Panc1 (cell line): ENCODE measurements at regions not wholly inside any gene's neighbourhood (a gene's known extent, or its start where the extent isn't known, plus 50 kb on each side); places are given as distances from the start of the nearest gene placed in this dataset.
"Not testable (repeated sequence)": the region's sequence is repeated elsewhere in the genome, so short reads cannot be mapped to it uniquely, and the experiment has no call there.

ENCODE experiments used
- ATAC-seq: fragments of 200-7000 bp; cut with Tn5 transposase; 2 replicates; pipeline ENCODE4 v1.9.1; 2020; ENCODE audit warnings: mild to moderate bottlenecking, moderate library complexity
- BruUV-seq: library from RNA; stranded (reverse); fragments of 400-500 nt; replicated peaks from 2 replicates; lab custom pipeline; 2021; lab: Mats Ljungman, UMichigan
- CTCF ChIA-PET: fragments of 300-600 bp; sonication (Branson Sonifier 250); formaldehyde crosslinking; loops from one replicate; lab custom pipeline; 2022; ENCODE audit warnings: antibody characterized with exemption; lab: Charles Lee
- POLR2A ChIA-PET: fragments of 300-600 bp; sonication (Branson Sonifier 250); formaldehyde crosslinking; loops from one replicate; lab custom pipeline; 2022; ENCODE audit warnings: antibody characterized with exemption; lab: Charles Lee
- DNase-seq: peaks from one replicate; pipeline ENCODE4 v3.0.0-alpha.2; 2010; ENCODE audit warnings: low read depth, low spot score
- H3K27ac ChIP-seq: 2 replicates; pipeline ENCODE4 v1.5.1; 2011; ENCODE audit warnings: mild to moderate bottlenecking, low read length, inconsistent platforms
- H3K27me3 ChIP-seq: fragments of 200-500 bp; sonication (Bioruptor generic); 2 replicates; pipeline ENCODE4 v1.6.0; 2014; ENCODE audit warnings: low read length, inconsistent platforms; ENCODE audit not compliant: control insufficient read depth, insufficient read depth
- H3K36me3 ChIP-seq: fragments of 200-500 bp; sonication (Bioruptor generic); 2 replicates; pipeline ENCODE4 v1.5.1; 2014; ENCODE audit warnings: inconsistent platforms, mild to moderate bottlenecking, low read length, moderate library complexity; ENCODE audit not compliant: control insufficient read depth, insufficient read depth
- H3K4me1 ChIP-seq: 2 replicates; pipeline ENCODE4 v1.5.1; 2011; ENCODE audit warnings: inconsistent platforms, mild to moderate bottlenecking, low read length, moderate library complexity; ENCODE audit not compliant: control insufficient read depth, insufficient read depth
- H3K4me3 ChIP-seq, 2 experiments: 2 replicates each; pipeline ENCODE4 v1.5.1; 2011 to 2012; ENCODE audit warnings: low read depth in 2 of 2, low read length in 2 of 2, mild to moderate bottlenecking in 2 of 2, inconsistent platforms in 1 of 2, moderate library complexity in 1 of 2
- H3K9me3 ChIP-seq: fragments of 200-500 bp; sonication (Bioruptor generic); 2 replicates; pipeline ENCODE4 v1.5.1; 2014; ENCODE audit warnings: low read depth, mild to moderate bottlenecking, inconsistent platforms, low read length, moderate library complexity; ENCODE audit not compliant: control insufficient read depth, insufficient read depth
- POLR2AphosphoS5 ChIP-seq: IDR thresholded peaks from 2 replicates; pipeline ENCODE4 v1.6.1; 2012; ENCODE audit warnings: mild to moderate bottlenecking, low read depth, low read length, moderate library complexity
- SIN3A ChIP-seq: IDR thresholded peaks from 2 replicates; pipeline ENCODE4 v1.6.1; 2012; ENCODE audit warnings: low read depth, mild to moderate bottlenecking, low read length, moderate library complexity, borderline replicate concordance; ENCODE audit not compliant: insufficient read depth
- TCF7L2 ChIP-seq: IDR thresholded peaks from 2 replicates; pipeline ENCODE4 v1.6.1; 2011; ENCODE audit warnings: mild to moderate bottlenecking, low read depth, low read length, inconsistent platforms
- in situ Hi-C: cut with HindIII; loops from 2 replicates; pipeline ENCODE4 v1.10.0; 2016; ENCODE audit warnings: low sequenced_read_pairs, low pct_unique_long_range_greater_than_20kb
- intact Hi-C: fragments of 100-400 bp; cut with micrococcal nuclease; formaldehyde crosslinking; loops from one replicate; pipeline ENCODE4 v1.10.0; 2022; ENCODE audit not compliant: unreplicated experiment
- TF ChIP-seq, protein P1 (sequence below): fragments of 450-650 bp; IDR thresholded peaks from 2 replicates; pipeline ENCODE4 v1.5.1; 2017; ENCODE audit warnings: mild to moderate bottlenecking
- TF ChIP-seq, protein P2 (sequence below), 2 experiments: IDR thresholded peaks; 2 replicates each; pipeline ENCODE4 v1.6.1; 2011 to 2012; ENCODE audit warnings: low read depth in 2 of 2, control low read depth in 1 of 2, low read length in 1 of 2, mild to moderate bottlenecking in 1 of 2, moderate library complexity in 1 of 2; ENCODE audit not compliant: insufficient read depth in 1 of 2

DNA sequence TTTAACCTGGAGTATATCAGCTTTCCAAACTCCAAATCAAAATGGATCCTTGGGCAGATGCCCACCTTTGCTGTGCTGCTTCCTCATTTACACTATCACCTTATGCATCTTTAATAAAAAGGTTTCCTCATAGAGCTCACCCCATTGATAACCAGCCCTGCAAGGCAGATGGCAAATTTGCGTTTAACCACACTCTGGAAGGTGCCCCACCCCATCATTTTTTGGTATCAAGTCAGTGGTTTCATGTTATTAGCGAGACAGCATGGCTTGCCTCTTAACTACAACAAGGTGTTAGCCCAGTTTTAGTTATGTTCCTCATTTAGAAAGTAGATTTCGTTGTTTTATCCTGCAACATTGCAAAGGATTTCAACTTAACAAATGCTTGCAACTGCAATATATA, 214.0 kb upstream of the WDFY3 start:
- Histone ChIP-seq H3K4me1 (no peaks in the 10 kb centered on the region), H3K9me3 (no peaks in the 10 kb centered on the region), H3K27ac (no peak overlapping the region), H3K27me3 (no peaks in the 10 kb centered on the region), H3K36me3 (no peaks in the 10 kb centered on the region), H3K4me3 (no peak overlapping the region)
- no peak for DNase-seq
- POLR2A ChIA-PET, result no interaction called here
- TF ChIP-seq, protein P1, sequence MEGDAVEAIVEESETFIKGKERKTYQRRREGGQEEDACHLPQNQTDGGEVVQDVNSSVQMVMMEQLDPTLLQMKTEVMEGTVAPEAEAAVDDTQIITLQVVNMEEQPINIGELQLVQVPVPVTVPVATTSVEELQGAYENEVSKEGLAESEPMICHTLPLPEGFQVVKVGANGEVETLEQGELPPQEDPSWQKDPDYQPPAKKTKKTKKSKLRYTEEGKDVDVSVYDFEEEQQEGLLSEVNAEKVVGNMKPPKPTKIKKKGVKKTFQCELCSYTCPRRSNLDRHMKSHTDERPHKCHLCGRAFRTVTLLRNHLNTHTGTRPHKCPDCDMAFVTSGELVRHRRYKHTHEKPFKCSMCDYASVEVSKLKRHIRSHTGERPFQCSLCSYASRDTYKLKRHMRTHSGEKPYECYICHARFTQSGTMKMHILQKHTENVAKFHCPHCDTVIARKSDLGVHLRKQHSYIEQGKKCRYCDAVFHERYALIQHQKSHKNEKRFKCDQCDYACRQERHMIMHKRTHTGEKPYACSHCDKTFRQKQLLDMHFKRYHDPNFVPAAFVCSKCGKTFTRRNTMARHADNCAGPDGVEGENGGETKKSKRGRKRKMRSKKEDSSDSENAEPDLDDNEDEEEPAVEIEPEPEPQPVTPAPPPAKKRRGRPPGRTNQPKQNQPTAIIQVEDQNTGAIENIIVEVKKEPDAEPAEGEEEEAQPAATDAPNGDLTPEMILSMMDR, result no peak
- TF ChIP-seq POLR2AphosphoS5 (no peak), TCF7L2 (no peak)
- CTCF ChIA-PET, result no interaction called here
- intact Hi-C loops, result no loop called here
- in situ Hi-C loops, result no loop called here
- BruUV-seq, result no TSS peak
- no peak for ATAC-seq

- H3K9me3 ChIP-seq, result no peaks in the 10 kb centered on the region
- no peak for TF ChIP-seq POLR2AphosphoS5
- TF ChIP-seq, protein P1, result no peak
- TF ChIP-seq TCF7L2, result no peak
- in situ Hi-C loops, result no loop called here
- intact Hi-C loops, result no loop called here
- H3K4me1 ChIP-seq, result no peaks in the 10 kb centered on the region
- CTCF ChIA-PET, result no interaction called here
- no peak overlapping the region for H3K27ac ChIP-seq
- no peaks in the 10 kb centered on the region for H3K27me3 ChIP-seq
- no peaks in the 10 kb centered on the region for H3K36me3 ChIP-seq
- POLR2A ChIA-PET, result interaction anchor here (0.6 kb wide), 1 partner anchor 380 kb away, joined by 3 read pairs; no protein-coding TSS in a partner anchor
- H3K4me3 ChIP-seq, result no peak overlapping the region
- DNase-seq, result no peak
- BruUV-seq, result no TSS peak
- ATAC-seq, result no peak
Measured at GRCh38 chr4:85187106-85187505, 220.6 kb upstream of the WDFY3 start.

DNA sequence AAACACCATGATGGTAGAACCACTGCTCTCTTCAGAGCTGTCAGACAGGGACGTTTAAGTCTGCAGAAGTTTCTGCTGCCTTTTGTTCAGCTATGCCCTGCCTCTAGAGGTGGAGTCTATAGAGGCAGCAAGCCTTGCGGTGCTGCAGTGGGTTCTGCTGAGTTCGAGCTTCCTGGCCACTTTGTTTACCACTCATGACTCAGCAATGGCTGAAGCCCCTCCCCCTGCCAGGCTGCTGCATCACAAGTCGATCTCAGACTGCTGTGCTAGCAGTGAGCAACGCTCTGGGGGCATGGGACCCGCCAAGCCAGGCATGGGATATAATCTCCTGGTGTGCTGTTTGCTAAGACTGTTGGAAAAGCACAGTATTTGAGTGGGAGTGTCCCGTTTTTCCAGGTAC, 229.5 kb upstream of the WDFY3 start:
- in situ Hi-C loops, CTCF ChIA-PET, H3K36me3 ChIP-seq, H3K27ac ChIP-seq, H3K4me1 ChIP-seq, H3K9me3 ChIP-seq, H3K27me3 ChIP-seq, ATAC-seq, intact Hi-C loops, H3K4me3 ChIP-seq, DNase-seq, BruUV-seq, POLR2A ChIA-PET: not testable (repeated sequence)

- BruUV-seq, result no TSS peak
- in situ Hi-C loops (no loop called here), intact Hi-C loops (no loop called here)
- ATAC-seq (no peak), DNase-seq (no peak)
- POLR2A ChIA-PET, result no interaction called here
- Histone ChIP-seq H3K27me3 (no peaks in the 10 kb centered on the region), H3K4me1 (no peaks in the 10 kb centered on the region), H3K9me3 (no peaks in the 10 kb centered on the region), H3K36me3 (no peaks in the 10 kb centered on the region), H3K4me3 (no peak overlapping the region), H3K27ac (no peak overlapping the region)
- CTCF ChIA-PET, result no interaction called here
- TF ChIP-seq, protein P1, result no peak
- TF ChIP-seq SIN3A (no peak), TCF7L2 (no peak), POLR2AphosphoS5 (no peak)
- TF ChIP-seq, protein P2, sequence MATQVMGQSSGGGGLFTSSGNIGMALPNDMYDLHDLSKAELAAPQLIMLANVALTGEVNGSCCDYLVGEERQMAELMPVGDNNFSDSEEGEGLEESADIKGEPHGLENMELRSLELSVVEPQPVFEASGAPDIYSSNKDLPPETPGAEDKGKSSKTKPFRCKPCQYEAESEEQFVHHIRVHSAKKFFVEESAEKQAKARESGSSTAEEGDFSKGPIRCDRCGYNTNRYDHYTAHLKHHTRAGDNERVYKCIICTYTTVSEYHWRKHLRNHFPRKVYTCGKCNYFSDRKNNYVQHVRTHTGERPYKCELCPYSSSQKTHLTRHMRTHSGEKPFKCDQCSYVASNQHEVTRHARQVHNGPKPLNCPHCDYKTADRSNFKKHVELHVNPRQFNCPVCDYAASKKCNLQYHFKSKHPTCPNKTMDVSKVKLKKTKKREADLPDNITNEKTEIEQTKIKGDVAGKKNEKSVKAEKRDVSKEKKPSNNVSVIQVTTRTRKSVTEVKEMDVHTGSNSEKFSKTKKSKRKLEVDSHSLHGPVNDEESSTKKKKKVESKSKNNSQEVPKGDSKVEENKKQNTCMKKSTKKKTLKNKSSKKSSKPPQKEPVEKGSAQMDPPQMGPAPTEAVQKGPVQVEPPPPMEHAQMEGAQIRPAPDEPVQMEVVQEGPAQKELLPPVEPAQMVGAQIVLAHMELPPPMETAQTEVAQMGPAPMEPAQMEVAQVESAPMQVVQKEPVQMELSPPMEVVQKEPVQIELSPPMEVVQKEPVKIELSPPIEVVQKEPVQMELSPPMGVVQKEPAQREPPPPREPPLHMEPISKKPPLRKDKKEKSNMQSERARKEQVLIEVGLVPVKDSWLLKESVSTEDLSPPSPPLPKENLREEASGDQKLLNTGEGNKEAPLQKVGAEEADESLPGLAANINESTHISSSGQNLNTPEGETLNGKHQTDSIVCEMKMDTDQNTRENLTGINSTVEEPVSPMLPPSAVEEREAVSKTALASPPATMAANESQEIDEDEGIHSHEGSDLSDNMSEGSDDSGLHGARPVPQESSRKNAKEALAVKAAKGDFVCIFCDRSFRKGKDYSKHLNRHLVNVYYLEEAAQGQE (IDR thresholded peaks at IDR 0.05; ENCODE audit: insufficient read depth in 1 of 2, low read depth in 2 of 2, low read length in 1 of 2), result no peak
Measured at GRCh38 chr4:85200106-85200505, 233.6 kb upstream of the WDFY3 start.
